Fibroblast of skin of left quadriceps (primary cell): ENCODE measurements at regions not wholly inside any gene's neighbourhood (a gene's known extent, or its start where the extent isn't known, plus 50 kb on each side); places are given as distances from the start of the nearest gene placed in this dataset.

Experiments used
- DNase-seq, 2 experiments: peaks; one replicate each; pipeline ENCODE4 v3.0.0-alpha.2; 2013; ENCODE audit warnings: low read depth in 2 of 2

DNA sequence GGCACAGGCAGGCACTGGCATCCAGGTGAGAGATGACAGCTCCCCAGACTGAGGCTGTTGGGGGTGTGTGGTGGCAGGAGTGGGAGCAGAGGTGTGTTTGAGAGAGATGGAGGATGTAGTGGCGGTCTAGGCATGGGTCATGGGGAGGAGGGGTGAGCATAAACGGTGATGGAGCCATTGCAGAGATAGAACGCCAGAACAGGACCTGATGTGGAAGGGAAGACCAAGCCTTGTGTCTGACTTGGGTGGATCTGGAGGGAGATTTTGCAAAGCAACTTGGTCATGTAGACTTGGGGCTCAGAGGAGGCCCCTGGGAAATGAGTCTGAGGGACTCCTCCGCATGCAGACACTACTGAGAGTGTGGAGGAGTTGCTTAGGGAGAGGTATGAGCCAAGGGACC lies 50.0 kb upstream of the CLDN5 start:
- no peak for DNase-seq

DNA sequence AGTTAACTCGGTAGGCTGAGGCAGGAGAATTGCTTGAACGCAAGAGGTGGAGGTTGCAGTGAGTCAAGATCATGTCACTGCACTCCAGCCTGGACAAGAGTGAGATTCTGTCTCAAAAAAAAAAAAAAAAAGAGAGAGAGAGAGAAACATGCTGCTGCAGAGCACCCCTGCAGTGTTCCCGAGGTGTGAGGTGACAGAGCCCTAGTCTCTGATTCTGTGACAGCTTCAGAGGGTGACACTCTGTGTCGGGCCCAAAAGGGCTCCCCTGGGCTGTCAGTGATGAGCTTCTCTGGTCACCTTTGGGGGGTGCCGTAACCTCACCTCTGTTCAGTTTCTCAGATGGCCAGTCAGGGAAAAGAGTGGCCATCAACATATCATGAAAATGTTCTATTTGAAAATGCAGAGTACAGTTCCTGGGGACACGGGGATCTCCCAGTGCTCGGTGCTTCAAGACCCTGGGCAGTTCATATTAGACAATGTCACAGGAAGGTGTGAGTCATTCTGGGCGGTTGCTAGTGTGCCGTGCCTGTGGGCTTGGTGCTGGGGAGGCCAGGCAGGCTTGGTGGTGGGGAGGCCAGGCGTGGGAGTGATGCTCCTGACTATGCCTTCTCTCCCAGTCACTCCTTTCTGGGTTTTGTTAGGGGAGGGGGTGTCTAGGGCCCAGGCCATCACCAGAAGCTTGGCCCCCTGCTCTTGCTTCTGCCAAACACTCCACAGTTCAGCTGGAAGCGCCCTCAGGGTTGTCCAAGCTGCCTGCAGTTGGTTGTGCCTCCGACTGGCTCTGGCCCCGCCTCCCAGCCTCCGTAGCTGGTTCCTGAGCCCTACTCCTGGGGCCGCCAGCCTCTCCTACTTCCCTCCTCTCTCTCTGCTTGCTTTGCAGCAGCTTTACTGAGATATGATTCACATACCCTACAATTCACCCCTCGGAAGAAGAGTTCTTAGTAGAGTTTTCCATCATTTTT lies 52.5 kb upstream of the CLDN5 start:
- no peak for DNase-seq

DNA sequence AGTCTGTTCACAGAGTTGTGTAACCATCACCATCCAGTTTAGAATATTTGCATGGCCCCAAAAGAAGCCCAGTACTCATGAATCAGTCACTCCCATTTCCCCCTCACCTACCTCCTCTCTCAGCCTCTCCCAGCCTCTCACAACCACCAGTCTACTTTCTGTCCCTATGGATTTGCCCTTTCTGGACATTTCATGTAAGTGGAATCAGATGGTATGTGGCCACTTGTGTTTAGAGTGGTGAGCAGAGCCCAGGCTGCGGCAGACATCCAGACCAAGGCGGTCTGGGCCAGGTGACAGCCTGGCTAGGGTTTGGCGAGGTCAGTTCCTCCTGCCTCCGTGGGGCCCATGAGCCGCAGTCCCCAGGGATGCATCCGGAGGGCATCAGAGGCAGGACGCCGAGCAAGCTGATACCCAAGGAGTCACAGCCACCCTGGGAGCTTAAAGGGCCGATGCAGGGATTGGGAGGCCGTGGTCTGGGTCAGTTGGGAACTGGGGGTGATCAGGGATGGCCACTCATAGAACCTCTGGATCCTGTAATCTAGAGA lies 53.3 kb upstream of the CLDN5 start:
- DNase-seq = no peak

DNA sequence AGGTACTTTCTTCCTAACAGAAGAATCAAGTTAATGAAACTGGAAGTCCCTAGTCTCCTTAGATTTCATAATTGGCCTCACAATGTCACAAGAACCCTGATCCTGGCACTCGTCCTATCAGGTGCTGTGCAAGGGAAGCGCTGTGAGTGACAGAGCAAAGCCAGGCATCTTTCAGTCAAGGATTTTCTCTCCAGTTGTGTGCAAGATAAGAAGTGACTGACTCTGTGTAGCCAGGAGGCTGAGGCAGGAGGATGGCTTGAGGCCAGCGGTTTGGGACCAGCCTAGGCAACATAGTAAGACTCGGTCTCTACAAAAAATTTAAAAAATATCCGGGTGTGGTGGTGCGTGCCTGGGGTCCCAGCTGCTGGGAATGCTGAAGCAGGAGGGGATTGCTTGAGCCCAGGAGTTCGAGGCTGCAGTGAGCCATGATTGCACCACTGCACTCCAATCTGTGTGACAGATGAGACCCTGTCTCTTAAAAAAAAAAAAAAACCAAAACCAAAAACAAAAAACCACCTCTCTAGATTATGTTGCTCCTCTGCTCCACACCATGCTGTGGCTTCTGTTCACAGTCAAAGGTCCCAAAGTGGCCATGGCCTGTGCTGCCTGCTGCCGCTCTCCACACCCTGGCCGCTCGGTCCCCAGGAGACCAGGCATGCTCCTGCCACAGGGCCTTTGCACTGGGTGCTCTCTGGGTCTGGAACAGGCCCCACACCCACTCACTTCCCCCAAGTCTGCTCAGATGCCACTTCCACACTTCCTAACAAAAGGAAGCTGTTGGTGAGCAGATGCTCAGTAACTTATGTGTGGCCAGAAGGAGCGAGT lies 54.2 kb upstream of the CLDN5 start:
- DNase-seq = no peak

DNA sequence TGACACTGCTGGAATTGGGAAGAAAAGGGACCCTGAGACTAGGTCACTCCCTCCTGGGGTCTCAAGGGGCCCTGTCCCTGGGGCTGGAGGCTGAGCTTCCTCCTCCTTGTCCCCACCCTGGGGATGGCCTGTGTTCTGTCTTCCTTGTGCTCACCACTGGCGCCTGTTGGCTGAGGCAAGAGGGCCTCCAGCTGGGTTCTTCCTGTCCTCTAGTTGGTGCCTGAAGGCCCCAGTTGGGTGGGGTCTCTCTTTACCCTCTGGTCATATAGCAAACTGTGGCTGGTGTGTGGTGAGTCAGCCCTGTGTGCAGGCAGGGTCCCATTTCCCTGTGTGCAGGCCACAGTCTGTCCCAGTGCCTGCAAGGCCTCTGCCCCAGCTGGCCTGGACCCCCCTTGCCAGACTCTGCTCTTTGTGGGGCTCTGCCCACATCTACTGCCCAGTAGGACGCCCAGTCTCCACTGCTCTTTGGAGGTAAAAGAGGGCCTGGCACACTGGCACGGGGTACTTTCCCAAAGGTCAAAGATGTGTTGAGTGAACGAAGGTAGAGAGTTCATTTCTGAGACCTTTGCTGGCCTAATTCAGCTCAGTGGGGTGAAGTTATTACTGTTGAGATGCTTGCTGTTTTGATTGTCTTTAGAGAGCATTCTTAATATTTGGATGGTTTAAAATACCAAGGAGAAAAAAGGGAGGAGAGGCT lies 55.1 kb upstream of the CLDN5 start:
- no peak for DNase-seq

DNA sequence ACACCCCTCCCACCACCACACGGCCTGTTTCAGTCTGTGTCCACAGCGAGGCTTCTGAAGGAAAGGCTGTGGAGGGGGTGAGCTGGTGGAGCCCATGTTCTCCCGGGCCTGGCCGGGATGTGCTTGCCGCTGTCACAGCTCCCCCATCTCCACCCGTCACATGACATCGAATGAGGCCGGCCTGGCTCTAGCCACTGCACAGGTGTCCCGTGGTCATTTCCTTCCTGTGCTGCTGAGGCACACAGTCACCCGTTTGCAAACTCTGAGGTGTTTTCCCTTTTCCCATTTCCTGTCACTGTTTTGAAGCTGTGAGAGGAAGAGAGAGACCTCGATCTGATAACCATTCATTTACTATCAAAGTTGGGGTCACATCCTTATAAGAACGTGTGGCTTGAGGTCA lies 55.7 kb upstream of the CLDN5 start:
- no peak for DNase-seq

DNA sequence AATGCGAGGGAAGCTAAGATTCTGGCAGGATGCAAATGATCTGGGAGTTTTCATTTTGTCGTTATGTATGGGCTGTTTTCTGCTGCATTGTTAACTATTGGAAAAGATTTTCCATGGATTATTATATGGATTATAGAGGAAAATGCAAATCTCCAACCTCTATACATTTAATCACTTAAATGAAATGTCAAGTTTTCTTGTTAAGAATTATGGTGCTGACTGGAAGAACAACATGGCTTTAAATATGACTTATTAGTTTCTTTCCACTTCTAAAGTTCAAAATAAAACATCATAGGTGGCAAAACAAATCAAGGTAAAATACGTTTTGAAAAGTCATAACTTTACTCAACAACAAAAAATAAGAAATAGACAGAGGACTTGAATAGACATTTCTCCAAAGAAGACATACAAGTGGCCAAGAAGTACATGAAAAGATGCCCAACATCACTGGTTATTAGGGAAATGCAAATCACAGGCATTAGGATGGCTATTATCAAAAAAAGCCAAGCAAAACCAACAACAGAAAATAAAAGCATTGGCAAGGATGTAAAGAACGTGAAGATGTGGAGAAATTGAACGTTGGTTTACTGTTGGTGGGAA lies 56.2 kb upstream of the CLDN5 start:
- no peak for DNase-seq

DNA sequence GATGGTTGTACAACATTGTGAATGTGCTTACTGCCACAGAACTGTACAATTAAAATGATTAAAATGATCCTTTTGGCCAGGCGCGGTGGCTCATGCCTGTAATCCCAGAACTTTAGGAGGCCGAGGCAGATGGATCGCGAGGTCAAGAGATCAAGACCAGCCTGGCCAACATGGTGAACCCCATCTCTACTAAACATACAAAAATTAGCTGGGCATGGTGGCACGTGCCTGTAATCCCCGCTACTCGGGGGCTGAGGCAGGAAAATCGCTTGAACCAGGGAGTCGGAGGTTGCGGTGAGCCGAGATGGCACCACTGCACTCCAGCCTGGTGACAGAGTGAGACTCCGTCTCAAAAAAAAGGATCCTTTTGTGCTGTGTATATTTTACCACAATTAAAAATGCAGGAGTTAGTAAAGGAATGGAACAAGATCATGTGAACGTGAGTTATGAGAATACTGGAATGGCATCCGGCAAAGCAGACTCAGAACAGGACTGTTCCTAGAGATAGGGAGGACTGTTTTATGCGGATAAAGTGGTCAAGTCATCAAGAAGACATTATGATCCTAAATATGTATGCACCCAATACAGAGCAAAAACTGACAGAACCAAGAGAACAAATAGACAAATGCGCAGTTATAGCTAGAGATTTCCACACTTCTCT lies 58.0 kb upstream of the CLDN5 start:
- no peak for DNase-seq

DNA sequence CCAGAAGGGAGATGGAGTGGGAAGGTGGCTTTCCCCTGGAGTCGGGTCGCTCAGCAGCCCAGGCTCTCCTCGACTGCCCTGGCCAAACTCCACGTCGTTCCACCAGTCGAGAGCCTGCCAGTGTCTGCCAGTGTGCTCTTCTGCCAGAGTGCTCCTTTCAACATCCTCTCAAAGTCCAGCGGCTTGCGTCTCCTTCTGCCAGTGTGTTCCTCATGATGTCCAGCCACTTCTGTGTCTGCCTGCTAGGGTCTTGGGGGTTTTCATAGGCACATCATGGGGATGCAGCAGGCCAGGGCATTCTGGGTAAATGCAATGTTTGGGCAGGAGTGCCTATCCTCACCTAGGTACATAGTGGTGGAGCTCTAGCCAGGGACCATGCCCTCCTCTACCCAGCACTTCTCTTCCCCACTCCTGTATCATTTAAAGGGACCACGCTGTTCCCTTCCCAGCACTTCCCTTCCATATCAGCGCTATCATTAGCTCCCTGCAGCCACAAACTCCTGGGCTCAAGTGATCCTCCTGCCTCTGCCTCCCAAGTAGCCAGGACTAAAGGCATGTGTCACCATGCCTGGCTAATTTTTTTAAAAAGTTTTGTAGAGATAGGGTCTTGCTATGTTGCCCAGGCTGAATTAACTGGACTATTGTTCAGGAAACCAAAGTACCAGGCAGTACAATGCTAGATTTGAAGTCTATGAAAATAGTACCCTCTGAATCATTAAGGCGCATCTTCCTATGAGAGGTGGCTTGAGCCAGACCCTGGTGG lies 62.9 kb upstream of the CLDN5 start:
- DNase-seq = no peak

DNA sequence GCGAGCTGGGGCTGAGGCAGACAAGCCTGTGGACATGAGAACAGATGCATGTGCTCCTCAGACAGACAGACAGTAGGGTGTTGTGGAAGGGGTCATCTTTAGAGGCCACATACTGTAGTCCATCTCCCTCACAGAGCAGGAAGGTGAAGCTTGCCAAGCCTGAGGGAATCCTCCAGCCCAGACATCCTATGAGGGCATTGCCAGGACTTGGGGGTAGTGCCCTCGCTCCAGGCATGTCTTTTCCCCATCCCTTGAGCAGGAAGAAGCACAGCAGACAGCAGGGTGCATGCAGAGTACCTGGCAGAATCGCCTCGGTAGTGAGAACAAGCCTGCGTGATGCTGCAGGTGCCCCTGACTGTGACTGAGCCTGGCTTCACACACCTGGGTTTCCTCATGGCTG lies 66.5 kb upstream of the CLDN5 start:
- DNase-seq = no peak

DNA sequence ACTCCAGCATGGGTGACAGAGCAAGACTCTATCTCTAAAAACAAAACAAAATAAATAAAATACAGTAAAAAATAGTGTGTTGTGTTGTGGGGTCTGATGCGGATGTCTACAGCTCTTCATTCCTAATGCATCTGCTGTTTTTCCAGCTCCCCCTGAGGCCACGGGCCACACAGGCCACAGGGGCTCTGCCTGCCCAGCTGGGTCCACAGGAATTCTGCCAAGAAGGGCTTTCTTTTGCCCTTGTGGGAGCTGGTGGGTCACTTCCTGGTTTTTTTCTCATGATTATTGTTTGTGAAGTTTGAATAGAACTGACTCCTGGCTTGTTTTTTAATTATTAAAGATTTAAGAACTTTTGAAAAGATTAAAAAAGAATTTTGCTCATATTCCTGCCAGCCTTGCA lies 67.4 kb upstream of the CLDN5 start:
- DNase-seq = no peak

DNA sequence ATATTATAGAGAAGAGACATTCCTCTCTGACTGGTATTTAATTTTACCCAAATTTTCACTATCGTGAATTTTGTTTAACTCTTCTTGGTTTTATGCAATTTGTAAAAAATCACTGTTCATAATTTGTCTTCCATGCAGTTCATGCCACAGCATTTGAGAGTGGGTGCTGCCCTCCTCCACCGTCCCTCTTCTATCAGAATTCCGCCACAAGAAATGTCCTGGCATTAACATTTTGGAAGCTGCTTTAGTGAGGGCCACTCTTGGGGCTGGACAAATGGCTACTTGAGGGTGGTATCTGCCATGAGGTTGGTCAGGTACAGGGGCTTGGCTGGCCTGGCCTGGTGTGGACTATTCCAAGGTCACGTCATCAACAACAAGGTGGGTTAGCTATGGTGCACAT lies 68.3 kb upstream of the CLDN5 start:
- DNase-seq = no peak

DNA sequence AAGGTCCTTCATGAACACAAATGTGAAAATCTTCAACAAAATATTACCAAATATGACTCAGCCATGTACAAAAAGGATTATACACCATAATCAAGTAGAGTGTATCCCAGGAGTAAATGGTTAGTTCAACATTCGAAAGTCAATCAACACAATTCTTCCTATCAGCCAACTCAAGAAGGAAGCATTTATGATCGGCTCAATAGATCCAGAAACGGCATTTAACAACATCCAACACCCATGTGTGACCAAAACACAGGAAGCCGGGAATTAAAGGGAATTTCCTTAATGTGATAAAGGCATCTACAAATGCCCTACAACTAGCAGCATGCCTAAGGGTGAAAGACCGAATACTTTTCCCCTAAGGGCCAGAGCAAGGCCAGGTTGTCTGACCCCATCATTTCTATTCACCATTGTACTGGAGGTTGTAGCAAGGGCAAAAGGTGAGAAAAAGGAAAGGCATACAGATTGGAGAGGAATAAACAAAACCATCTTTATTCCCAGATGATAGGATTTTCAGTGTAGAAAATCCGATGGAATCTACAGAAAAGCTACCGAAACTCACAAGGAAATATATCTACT lies 69.9 kb upstream of the CLDN5 start:
- no peak for DNase-seq

DNA sequence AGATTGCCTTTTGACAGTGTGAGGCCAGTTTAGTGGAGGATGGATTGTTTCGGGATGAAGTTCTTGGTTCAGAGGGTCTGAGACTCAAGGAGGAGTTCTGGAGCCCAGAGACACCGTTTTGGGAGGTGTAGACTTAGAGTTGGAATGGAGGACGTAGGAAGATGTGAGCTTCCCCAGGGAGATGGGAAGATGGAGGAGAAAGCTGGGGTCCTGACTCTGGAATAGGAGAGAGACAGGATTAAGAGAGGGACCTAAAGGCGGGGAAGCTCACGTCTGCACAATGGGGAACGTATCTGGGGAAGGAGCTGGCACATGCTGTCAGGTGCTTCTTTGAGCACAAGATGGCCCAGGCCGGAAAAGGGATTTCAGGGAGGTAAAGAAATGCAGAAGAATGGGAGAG lies 71.3 kb upstream of the CLDN5 start:
- no peak for DNase-seq

DNA sequence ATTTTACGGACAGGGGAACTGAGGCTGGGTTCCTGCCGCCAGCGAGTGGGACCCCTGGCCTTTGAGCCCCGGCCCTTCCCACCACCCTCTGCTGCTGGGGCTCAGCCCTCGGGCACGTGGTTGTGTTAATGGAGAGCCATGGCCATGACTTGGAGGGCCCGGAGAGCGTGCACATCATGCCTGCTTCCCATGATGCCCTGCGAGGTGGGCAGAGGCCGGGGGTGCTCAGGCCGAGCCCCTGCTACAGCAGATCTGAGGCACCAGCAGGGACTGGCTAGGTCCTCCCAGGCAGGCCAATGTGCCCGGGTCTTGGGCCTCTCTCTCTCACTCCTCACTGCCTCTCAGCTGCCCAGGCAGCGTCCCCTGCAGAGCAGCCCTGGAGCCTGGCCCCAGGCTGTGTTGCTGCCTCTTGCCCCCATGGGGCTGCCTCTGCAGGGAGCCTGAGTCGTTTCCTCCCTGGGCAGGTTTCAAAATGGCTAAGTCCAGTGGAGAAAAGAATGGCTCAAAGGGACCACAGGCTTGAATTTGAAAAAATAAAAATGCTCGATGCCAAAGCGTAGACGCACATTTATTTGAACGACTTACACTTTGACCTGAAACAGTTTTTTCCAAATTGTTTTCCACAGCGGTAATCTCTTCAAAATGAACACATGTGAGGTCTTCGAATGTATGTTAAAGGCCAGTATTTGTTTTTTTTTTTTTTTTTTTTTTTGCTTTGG lies 72.6 kb upstream of the CLDN5 start:
- no peak for DNase-seq

DNA sequence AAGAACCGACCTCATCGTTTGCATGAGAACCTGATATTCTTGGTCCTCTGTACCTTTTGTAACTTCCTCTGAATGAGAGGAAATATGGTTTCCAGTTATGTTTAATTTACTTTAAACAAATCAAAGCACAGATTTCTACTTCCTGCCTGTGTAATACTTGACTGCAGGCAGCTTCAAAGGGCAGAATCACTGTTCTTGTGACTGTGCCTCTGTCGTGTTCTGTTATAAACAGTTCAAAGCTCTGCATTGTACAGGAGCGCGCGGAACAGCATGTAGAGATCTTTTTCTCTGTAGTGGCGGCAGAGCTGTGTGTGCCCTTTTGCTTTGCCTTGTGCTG lies 73.2 kb upstream of the CLDN5 start:
- DNase-seq = no peak

DNA sequence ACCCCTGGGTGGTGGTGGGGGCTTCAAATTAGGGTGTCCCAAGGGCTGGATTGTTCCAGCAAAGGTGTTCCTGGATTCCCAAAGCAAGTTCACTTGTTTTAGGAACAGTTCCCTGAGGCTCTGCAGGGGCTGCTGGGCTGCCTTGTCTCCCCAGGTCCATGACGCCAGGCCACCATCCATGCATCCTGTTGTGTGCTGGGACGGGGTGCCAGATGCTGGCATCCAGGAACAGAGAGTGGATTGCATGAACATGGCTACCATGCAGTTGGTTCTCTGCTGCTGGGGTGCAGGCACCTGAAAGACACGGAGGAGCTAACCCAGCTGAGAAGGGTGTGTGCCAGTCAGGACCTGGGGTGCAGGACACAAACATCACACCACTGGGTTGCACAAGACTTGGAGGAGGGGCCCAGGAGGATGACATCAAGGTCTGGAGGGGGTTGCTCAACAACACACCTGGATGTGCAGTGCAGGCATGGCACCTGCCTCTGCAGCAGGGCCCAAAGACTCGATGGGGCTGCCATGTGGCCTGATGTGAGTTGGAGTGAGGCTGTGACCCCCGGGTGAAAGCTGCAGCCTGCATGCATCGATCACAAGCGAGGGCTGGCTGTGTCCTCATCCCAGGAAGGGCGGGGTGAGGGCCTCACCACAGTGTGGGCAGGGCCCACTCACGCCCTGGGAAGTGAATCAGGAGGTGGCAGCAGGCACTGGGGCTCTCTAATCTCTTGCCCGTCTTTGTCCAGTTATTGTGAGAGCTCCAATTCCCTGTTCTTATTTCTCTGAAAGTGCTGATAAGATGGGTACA lies 74.0 kb upstream of the CLDN5 start:
- DNase-seq = no peak

DNA sequence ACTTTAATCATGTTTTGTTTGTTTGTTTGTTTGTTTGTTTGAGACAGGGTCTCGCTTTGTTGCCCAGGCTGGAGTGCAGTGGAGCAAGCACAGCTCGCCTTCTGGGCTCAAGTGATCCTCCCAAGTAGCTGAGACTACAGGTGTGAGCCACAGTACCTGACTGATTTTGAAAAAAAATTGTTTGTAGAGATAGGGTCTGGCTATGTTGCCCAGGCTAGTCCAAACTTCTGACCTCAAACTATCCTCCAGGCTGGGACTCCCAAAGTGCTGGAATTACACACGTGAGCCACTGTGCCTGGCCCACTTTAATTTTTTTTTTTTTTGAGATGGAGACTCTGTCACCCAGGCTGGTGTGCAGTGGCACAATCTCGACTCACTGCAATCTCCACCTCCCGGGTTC lies 74.8 kb upstream of the CLDN5 start:
- DNase-seq = no peak
